ENCODE measurements at regions not wholly inside any gene's neighbourhood (a gene's known extent, or its start where the extent isn't known, plus 50 kb on each side); places are given as distances from the start of the nearest gene placed in this dataset.

DNA sequence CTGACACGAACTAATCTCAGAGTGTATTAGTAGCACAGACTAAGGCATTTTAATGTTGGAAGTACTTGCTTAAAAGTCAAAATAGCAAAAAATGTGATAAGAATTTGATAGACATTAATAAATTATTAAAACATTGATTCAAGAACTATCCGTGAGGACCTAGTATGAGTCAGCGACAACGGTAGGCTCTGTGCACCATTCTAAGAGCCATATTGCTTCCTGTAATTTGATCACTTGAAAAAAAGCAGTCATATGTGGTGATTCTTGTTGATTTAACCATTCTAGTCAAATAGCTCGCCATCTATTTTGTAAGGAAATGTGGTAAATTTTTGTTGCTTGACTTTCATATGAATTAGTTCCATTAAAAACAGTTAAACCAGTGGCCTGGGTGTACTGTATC is 534.9 kb upstream of the ARRDC4 start:
- H3K4me1 ChIP-seq (replicated peaks in 1 of 2): no peaks in the 10 kb centered on the region
- H3K27ac ChIP-seq: no peak overlapping the region
- H3K27me3 ChIP-seq: no peaks in the 10 kb centered on the region
- intact Hi-C loops (cut with DNase I): no loop called here
- DNase-seq: no peak
- H3K4me3 ChIP-seq: no peak overlapping the region
- H3K9me3 ChIP-seq (replicated peaks in 1 of 3): no peaks in the 10 kb centered on the region
- no peaks in the 10 kb centered on the region for H3K36me3 ChIP-seq (replicated peaks in 1 of 2)
- 76 to 82% (median 79%) methylated on average over 5 of the region's 5 CpGs for WGBS, 4 donors
- no peak for TF ChIP-seq POLR2A (IDR thresholded peaks at IDR 0.05)
- TF ChIP-seq, protein P1, sequence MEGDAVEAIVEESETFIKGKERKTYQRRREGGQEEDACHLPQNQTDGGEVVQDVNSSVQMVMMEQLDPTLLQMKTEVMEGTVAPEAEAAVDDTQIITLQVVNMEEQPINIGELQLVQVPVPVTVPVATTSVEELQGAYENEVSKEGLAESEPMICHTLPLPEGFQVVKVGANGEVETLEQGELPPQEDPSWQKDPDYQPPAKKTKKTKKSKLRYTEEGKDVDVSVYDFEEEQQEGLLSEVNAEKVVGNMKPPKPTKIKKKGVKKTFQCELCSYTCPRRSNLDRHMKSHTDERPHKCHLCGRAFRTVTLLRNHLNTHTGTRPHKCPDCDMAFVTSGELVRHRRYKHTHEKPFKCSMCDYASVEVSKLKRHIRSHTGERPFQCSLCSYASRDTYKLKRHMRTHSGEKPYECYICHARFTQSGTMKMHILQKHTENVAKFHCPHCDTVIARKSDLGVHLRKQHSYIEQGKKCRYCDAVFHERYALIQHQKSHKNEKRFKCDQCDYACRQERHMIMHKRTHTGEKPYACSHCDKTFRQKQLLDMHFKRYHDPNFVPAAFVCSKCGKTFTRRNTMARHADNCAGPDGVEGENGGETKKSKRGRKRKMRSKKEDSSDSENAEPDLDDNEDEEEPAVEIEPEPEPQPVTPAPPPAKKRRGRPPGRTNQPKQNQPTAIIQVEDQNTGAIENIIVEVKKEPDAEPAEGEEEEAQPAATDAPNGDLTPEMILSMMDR (IDR thresholded peaks at IDR 0.05): no peak

DNA sequence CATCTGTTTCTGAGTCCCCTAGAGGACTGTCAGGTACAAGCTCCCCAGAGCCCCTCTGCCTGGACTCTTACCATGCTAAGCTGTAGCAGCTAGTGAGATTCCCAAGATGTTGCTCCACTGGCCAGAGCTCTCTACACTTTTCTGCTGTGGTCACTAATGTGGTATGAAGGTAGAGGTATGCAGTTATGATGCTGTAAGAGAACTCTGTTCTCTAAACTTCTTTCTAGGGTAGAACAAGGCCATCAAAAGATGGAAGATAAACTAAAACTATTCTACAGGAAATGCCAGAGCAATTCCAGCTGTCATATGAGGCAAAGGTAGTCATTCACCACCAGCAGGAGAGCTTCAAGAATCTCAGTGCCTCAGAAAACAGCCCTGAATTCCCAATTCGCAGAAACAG is 517.4 kb upstream of the ARRDC4 start:
- TF ChIP-seq POLR2A (IDR thresholded peaks at IDR 0.05): no peak
- TF ChIP-seq, protein P1 (IDR thresholded peaks at IDR 0.05): no peak
- Histone ChIP-seq H3K27ac (no peak overlapping the region), H3K9me3 (replicated peaks in 1 of 3) (no peaks in the 10 kb centered on the region), H3K27me3 (no peaks in the 10 kb centered on the region), H3K4me1 (replicated peaks in 1 of 2) (no peaks in the 10 kb centered on the region), H3K4me3 (no peak overlapping the region), H3K36me3 (replicated peaks in 1 of 2) (no peaks in the 10 kb centered on the region)
- 31 to 67% (median 54%) methylated on average over 1 of the region's 1 CpG for WGBS, 4 donors
- intact Hi-C loops (cut with DNase I): no loop called here
- no peak for DNase-seq

DNA sequence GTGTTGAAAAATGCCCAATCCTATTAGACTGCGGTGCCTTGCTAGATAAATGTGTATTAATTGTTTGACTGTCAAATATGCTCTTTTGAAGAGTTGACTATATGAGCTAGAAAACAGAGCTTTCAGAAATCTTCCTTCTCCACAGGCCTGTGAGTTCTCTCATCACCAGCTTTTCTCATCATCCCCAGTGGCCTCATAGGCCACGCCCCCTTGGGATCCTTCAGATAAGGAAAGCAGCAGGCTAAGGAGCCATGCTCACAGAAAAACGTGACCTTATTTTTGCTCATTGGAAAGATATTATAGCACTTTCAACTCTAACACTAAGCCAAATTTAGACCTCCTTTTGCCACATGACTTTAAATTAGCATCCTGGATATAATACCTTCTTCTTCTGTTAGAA is 514.4 kb upstream of the ARRDC4 start:
- intact Hi-C loops (cut with DNase I): no loop called here
- no peaks in the 10 kb centered on the region for H3K27me3 ChIP-seq
- no peaks in the 10 kb centered on the region for H3K4me1 ChIP-seq (replicated peaks in 1 of 2)
- no peaks in the 10 kb centered on the region for H3K36me3 ChIP-seq (replicated peaks in 1 of 2)
- no peak overlapping the region for H3K4me3 ChIP-seq
- no peaks in the 10 kb centered on the region for H3K9me3 ChIP-seq (replicated peaks in 1 of 3)
- WGBS, 4 donors: 61 to 78% (median 63%) methylated on average over 3 of the region's 3 CpGs
- no peak overlapping the region for H3K27ac ChIP-seq
- no peak for DNase-seq
- TF ChIP-seq POLR2A (IDR thresholded peaks at IDR 0.05): no peak
- TF ChIP-seq, protein P1 (IDR thresholded peaks at IDR 0.05): no peak

DNA sequence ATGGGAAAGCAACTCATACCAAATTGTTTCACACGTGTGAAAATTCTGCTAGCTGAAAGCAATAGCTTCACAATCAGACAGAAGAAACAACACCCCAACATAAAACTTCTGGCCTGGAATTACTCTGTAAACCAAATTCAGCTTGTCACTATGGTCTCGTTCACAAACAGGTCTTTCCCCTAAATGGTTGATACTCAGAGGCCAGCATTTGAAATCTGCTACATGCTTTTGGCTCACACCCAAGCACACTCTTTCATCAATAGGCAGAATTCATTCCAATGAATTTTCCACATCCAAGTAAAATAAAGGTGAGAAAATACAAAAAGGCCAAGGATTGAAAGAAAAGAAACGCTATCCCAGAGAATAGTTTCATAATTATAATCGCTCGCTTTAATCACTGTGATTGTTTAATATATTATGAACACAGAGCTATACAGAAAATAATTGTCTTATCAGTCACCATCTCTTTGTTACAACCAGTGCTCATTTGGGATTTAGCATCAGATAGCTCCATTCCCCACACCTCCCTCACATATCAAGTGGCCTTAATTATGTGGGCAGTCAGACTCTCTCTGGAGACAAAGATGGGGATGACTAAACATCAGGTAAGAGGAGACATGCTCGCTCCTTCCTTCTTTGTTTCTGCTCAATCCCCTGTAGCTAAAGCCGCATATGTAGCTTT is 503.8 kb upstream of the ARRDC4 start:
- H3K4me1 ChIP-seq (replicated peaks in 1 of 2): peaks cover 0 to 6% of the 10 kb centered on the region in 2 donors
- TF ChIP-seq, protein P1 (IDR thresholded peaks at IDR 0.05): no peak
- no peak for TF ChIP-seq POLR2A (IDR thresholded peaks at IDR 0.05)
- H3K9me3 ChIP-seq (replicated peaks in 1 of 3): no peaks in the 10 kb centered on the region
- intact Hi-C loops (cut with DNase I): no loop called here
- no peak overlapping the region for H3K27ac ChIP-seq
- no peak for DNase-seq
- H3K4me3 ChIP-seq: no peak overlapping the region
- H3K27me3 ChIP-seq: no peaks in the 10 kb centered on the region
- 79 to 86% (median 80%) methylated on average over 7 of the region's 7 CpGs for WGBS, 4 donors
- H3K36me3 ChIP-seq (replicated peaks in 1 of 2): no peaks in the 10 kb centered on the region
